Spinal cord (tissue), 9 donors: ENCODE measurements at regions not wholly inside any gene's neighbourhood (a gene's known extent, or its start where the extent isn't known, plus 50 kb on each side); places are given as distances from the start of the nearest gene placed in this dataset.

ENCODE experiments used
- DNase-seq, 6 donors: peaks; one replicate each; pipeline versions ENCODE4 v3.0.0 to v3.0.0-alpha.2; 2013 to 2015; ENCODE audit warnings: low spot score in 6 of 6, low read depth in 4 of 6
- H3K27ac ChIP-seq: one replicate; pipeline ENCODE4 v1.5.1; 2013; ENCODE audit warnings: low read depth, low read length, control low read depth
- H3K27me3 ChIP-seq: one replicate; pipeline ENCODE4 v1.6.1; 2013; ENCODE audit warnings: low read length; ENCODE audit not compliant: control insufficient read depth, insufficient read depth
- H3K36me3 ChIP-seq: one replicate; pipeline ENCODE4 v1.6.1; 2013; ENCODE audit warnings: low read length; ENCODE audit not compliant: control insufficient read depth, insufficient read depth
- H3K4me1 ChIP-seq: one replicate; pipeline ENCODE4 v1.6.1; 2013; ENCODE audit warnings: low read length; ENCODE audit not compliant: control insufficient read depth, insufficient read depth
- H3K4me3 ChIP-seq: one replicate; pipeline ENCODE4 v1.5.1; 2013; ENCODE audit warnings: low read depth, low read length, control low read depth
- H3K9me3 ChIP-seq: one replicate; pipeline ENCODE4 v1.6.1; 2013; ENCODE audit warnings: low read length; ENCODE audit not compliant: control insufficient read depth, insufficient read depth
- WGBS: methylation state at CpG from one replicate; pipeline ENCODE4 v1.1.5; 2013; ENCODE audit warnings: missing lambda C conversion rate; ENCODE audit not compliant: insufficient coverage; 5-methylcytosine and 5-hydroxymethylcytosine counted together
- donor health status: healthy.

DNA sequence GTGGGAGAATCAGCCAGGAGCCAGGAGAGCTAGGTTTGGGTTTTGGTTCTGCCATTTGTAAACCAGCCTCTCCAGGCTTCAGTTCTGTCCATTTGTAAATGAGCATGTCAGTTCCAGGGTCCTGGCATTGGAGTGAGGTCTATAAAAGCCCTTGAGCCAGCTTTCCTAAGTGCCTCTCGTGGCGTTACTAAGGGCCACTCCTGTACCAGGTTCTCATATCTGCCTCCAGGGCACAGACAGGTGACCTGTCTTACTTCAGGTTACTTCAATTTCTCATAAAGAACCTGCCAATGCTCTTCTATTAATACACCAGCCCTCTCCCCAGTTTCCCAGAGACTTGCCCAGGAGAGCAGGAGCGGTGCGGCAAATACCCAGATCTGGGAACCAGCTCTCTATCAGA is 101.9 kb downstream of the VEGFA start:
- no peaks in the 10 kb centered on the region for H3K36me3 ChIP-seq
- H3K9me3 ChIP-seq = no peaks in the 10 kb centered on the region
- DNase-seq = no peak
- WGBS = 94% methylated on average over 2 of the region's 4 CpGs
- no peak overlapping the region for H3K27ac ChIP-seq
- H3K4me3 ChIP-seq = no peak overlapping the region
- H3K27me3 ChIP-seq = peaks cover 5% of the 10 kb centered on the region
- H3K4me1 ChIP-seq = peaks cover 20% of the 10 kb centered on the region

GRCh38 chr6:43871284-43871683 is 101.3 kb downstream of the VEGFA start:
- no peaks in the 10 kb centered on the region for H3K9me3 ChIP-seq
- peaks cover 5% of the 10 kb centered on the region for H3K27me3 ChIP-seq
- no peaks in the 10 kb centered on the region for H3K36me3 ChIP-seq
- no peak overlapping the region for H3K27ac ChIP-seq
- no peak overlapping the region for H3K4me3 ChIP-seq
- DNase-seq = no peak
- no CpG with 5 or more reads among the region's 1 CpG for WGBS
- H3K4me1 ChIP-seq = peaks cover 13% of the 10 kb centered on the region

DNA sequence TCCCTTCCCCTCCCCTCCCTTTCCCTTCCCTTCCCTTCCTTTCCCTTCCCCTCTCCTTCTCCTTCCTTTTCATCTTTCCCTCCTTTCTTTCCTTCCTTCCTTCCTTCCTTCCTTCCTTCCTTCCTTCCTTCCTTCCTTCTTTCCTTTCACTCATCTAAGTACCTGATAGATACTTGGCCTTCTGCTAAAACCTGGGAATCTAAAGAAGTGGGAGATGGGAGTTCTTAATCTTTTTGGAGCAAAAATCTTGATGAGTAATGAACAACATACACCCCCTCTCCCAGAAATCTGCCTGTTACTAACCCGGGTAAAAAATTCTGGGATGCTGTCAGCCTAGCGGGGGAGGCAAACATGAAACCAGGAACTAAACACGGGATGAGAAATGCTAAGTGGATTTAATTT is 100.7 kb downstream of the VEGFA start:
- no CpG with 5 or more reads among the region's 3 CpGs for WGBS

DNA sequence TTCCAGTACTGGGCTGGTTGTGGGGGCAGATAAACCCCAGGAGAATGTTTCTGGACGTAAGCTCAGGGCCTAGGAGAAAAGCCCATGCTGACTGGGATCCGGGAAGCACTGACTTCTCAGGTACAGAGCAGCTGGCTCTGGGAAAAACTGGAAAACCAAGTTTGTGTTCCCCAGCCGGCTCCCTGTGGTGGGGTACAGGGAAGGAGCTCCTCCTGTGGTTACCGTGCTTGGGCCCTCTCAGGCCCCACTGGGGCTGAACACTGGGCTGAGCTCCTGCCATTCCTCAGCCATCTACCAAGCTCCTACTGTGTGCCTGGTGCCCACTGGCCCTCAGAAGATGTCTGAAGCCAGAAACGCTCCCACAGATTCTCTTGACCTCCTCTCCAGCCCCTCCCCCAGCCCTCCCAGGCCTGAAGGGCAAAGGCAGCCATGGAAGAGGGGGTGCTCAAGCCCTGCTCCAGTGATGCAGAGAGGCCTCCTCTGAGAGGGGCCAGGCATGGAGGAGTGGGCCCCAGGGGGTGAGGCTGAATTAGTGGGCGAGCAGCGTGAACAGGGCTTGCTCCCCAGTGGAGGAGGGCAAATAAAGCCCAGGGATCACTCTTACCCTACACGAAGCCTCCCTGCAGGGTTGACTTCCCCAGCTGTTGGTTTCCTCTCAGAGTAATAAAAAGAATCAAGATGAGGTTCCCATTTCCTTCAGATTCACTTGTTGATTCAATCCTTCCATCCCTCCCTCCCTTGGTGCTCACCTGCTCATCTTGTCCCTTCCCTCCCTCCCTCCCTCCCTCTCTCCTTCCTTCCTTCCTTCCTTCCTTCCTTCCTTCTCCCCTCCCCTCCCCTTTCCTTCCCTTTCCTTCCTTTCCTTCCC is 100.0 kb downstream of the VEGFA start:
- DNase-seq = no peak
- peaks cover 5% of the 10 kb centered on the region for H3K27me3 ChIP-seq
- H3K4me1 ChIP-seq = peaks cover 9% of the 10 kb centered on the region
- H3K9me3 ChIP-seq = no peaks in the 10 kb centered on the region
- H3K36me3 ChIP-seq = no peaks in the 10 kb centered on the region
- WGBS = 77% methylated on average over 4 of the region's 8 CpGs
- H3K27ac ChIP-seq = no peak overlapping the region
- H3K4me3 ChIP-seq = no peak overlapping the region

More for the DNA sequence above, 100.7 kb downstream of the VEGFA start:
- peaks cover 5% of the 10 kb centered on the region for H3K27me3 ChIP-seq
- no peaks in the 10 kb centered on the region for H3K36me3 ChIP-seq
- DNase-seq = no peak
- no peak overlapping the region for H3K27ac ChIP-seq
- H3K9me3 ChIP-seq = no peaks in the 10 kb centered on the region
- no peak overlapping the region for H3K4me3 ChIP-seq
- peaks cover 11% of the 10 kb centered on the region for H3K4me1 ChIP-seq

- Histone ChIP-seq H3K27ac (no peak overlapping the region), H3K4me1 (peaks cover 9% of the 10 kb centered on the region), H3K4me3 (no peak overlapping the region), H3K36me3 (no peaks in the 10 kb centered on the region), H3K27me3 (peaks cover 5% of the 10 kb centered on the region), H3K9me3 (no peaks in the 10 kb centered on the region)
- DNase-seq = no peak
- WGBS = 60% methylated on average over 6 of the region's 12 CpGs
Measured at GRCh38 chr6:43869079-43869710, 99.2 kb downstream of the VEGFA start.

DNA sequence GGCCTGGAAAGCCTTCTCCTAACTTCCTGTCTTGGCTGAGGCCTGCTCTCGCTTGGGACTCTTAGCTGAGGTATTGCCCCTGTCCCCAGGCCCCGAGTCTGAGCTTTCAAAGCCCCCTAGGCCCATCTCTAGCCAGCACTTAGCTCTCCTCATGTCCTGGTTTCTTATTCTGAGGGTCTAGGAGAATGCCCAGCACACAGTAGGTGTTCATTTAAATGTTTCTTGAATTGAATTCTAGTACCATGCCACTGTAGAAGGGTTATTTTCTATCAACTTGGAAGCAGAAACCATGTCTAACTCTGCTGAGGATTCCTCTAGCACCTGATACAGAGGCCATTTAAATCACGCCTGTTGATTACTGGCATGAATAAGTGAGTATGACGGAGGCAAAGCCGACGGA is 98.5 kb downstream of the VEGFA start:
- no peaks in the 10 kb centered on the region for H3K9me3 ChIP-seq
- H3K27ac ChIP-seq = no peak overlapping the region
- peaks cover 9% of the 10 kb centered on the region for H3K4me1 ChIP-seq
- H3K4me3 ChIP-seq = no peak overlapping the region
- peaks cover 5% of the 10 kb centered on the region for H3K27me3 ChIP-seq
- H3K36me3 ChIP-seq = no peaks in the 10 kb centered on the region
- WGBS = 89% methylated on average over 5 of the region's 6 CpGs
- no peak for DNase-seq

DNA sequence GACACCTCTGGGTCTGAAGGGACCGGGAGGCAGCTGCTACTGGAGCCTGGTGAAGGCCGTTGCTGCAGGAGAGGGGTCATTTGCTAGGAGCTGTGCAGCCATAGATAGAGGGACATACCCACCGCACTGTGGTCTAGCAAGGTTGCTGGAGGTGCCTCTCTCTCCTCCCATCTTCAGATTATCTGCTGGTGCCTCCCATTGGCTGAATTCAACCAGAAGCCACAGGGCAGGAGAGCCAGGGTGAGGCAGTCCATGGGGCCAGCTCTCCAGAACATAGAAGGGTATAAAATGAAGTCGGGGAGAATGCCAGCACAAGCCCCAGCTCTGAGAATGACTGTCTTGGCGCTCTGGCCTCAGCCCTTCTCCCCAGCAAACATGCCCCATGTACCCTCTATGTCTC is 98.0 kb downstream of the VEGFA start:
- H3K27ac ChIP-seq = no peak overlapping the region
- no peak overlapping the region for H3K4me3 ChIP-seq
- H3K27me3 ChIP-seq = peaks cover 5% of the 10 kb centered on the region
- peaks cover 9% of the 10 kb centered on the region for H3K4me1 ChIP-seq
- 91% methylated on average over 5 of the region's 5 CpGs for WGBS
- no peaks in the 10 kb centered on the region for H3K9me3 ChIP-seq
- no peaks in the 10 kb centered on the region for H3K36me3 ChIP-seq
- DNase-seq = no peak

- 90% methylated on average over 3 of the region's 4 CpGs for WGBS
- no peak for DNase-seq
- Histone ChIP-seq H3K9me3 (no peaks in the 10 kb centered on the region), H3K4me1 (peaks cover 9% of the 10 kb centered on the region), H3K36me3 (no peaks in the 10 kb centered on the region), H3K27me3 (no peaks in the 10 kb centered on the region), H3K4me3 (no peak overlapping the region), H3K27ac (no peak overlapping the region)
Measured at GRCh38 chr6:43867246-43867645, 97.2 kb downstream of the VEGFA start.

GRCh38 chr6:43865932-43866645 is 96.1 kb downstream of the VEGFA start:
- Histone ChIP-seq H3K4me3 (no peak overlapping the region), H3K9me3 (no peaks in the 10 kb centered on the region), H3K4me1 (peaks cover 12% of the 10 kb centered on the region), H3K27me3 (no peaks in the 10 kb centered on the region), H3K36me3 (no peaks in the 10 kb centered on the region), H3K27ac (no peak overlapping the region)
- WGBS = 59% methylated on average over 8 of the region's 12 CpGs
- peak in 2 of 6 donors; percentile 25 to 58 for DNase-seq
